Ascending aorta (tissue), 2 donors: ENCODE measurements at regions not wholly inside any gene's neighbourhood (a gene's known extent, or its start where the extent isn't known, plus 50 kb on each side); places are given as distances from the start of the nearest gene placed in this dataset.

Source experiments
- DNase-seq, 2 donors: peaks; one replicate each; pipeline ENCODE4 v3.0.0-alpha.2; 2019; ENCODE audit warnings: low spot score in 2 of 2
- H3K27ac ChIP-seq, 2 donors: fragments of 200-600 bp; sonication (generic); one replicate each; pipeline ENCODE4 v1.5.1; 2016 to 2017; ENCODE audit warnings: mild to moderate bottlenecking in 1 of 2
- H3K27me3 ChIP-seq: fragments of 200-600 bp; sonication (generic); one replicate; pipeline ENCODE4 v1.5.1; 2017
- H3K36me3 ChIP-seq, 2 donors: fragments of 200-600 bp; sonication (generic); one replicate each; pipeline ENCODE4 v1.5.1; 2016
- H3K4me1 ChIP-seq, 2 donors: fragments of 200-600 bp; sonication (generic); one replicate each; pipeline ENCODE4 v1.5.1; 2016 to 2017; ENCODE audit warnings: mild to moderate bottlenecking in 1 of 2
- H3K4me3 ChIP-seq, 2 donors: fragments of 200-600 bp; sonication (generic); one replicate each; pipeline ENCODE4 v1.5.1; 2016 to 2017; ENCODE audit warnings: mild to moderate bottlenecking in 1 of 2
- H3K9me3 ChIP-seq, 2 donors: fragments of 200-600 bp; sonication (generic); one replicate each; pipeline ENCODE4 v1.5.1; 2016
- CTCF ChIP-seq, 3 experiments: fragments of 200-600 bp in 2 of 3; fragments of 450-650 bp in 1 of 3; sonication (generic) in 2 of 3; IDR thresholded peaks; one replicate each; pipeline ENCODE4 v1.5.1; 2016 to 2019; ENCODE audit warnings: antibody characterized with exemption in 3 of 3, mild to moderate bottlenecking in 1 of 3, moderate library complexity in 1 of 3
- intact Hi-C: fragments of 100-400 bp; cut with DNase I; formaldehyde crosslinking; loops from one replicate; pipeline ENCODE4 v1.15.1; 2023

GRCh38 chr12:39157696-39158342, 252.4 kb upstream of the CPNE8 start:
- H3K9me3 ChIP-seq, result no peaks in the 10 kb centered on the region
- no peak overlapping the region for H3K27ac ChIP-seq
- H3K27me3 ChIP-seq, result no peaks in the 10 kb centered on the region
- H3K36me3 ChIP-seq, result no peaks in the 10 kb centered on the region
- H3K4me1 ChIP-seq, result no peaks in the 10 kb centered on the region
- no peak for TF ChIP-seq CTCF (IDR thresholded peaks at IDR 0.05)
- H3K4me3 ChIP-seq, result no peak overlapping the region
- intact Hi-C loops, result no loop called here
- DNase-seq, result no peak

GRCh38 chr12:39145175-39145999, 240.0 kb upstream of the CPNE8 start:
- H3K4me1 ChIP-seq, result peaks cover 0 to 7% of the 10 kb centered on the region in 2 donors
- DNase-seq, result no peak
- peak overlapping the region; percentile 50 to 62 for H3K4me3 ChIP-seq
- peaks cover 0 to 6% of the 10 kb centered on the region in 2 donors for H3K9me3 ChIP-seq
- H3K27me3 ChIP-seq, result no peaks in the 10 kb centered on the region
- intact Hi-C loops, result loop anchor here (2.0 kb wide), 1 partner anchor 127 kb away; no protein-coding TSS in a partner anchor
- peak; percentile 13 to 56 (median 49) for TF ChIP-seq CTCF (IDR thresholded peaks at IDR 0.05)
- no peaks in the 10 kb centered on the region for H3K36me3 ChIP-seq
- H3K27ac ChIP-seq, result no peak overlapping the region

DNA sequence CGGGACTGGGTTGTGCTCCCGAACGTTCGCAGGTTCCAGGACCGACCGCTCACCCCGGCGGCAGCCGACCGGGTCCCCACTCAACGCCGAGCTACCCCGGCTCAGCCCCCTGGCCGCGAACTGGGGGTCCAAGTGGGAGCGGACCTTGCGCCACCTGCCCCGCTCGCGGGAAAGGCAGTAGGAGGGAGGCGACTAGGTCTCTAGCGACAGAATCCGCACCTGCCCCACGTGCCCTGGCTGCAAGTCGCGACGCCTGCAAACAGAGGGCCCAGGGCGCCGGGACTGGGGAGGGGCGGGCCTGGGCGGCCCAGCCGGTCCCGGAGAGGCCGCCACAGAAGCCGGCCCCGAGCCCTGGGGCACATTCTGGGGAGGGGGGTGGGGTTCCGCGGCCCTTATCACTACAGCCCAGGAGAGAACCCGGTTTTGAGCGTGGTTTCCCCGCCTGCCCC, 239.2 kb upstream of the CPNE8 start:
- Histone ChIP-seq H3K4me3 (peak overlapping the region; percentile 50 to 62), H3K9me3 (peaks cover 0 to under 1% of the 10 kb centered on the region in 2 donors), H3K4me1 (peaks cover 0 to 7% of the 10 kb centered on the region in 2 donors), H3K27ac (no peak overlapping the region), H3K36me3 (no peaks in the 10 kb centered on the region), H3K27me3 (no peaks in the 10 kb centered on the region)
- no peak for DNase-seq
- no peak for TF ChIP-seq CTCF (IDR thresholded peaks at IDR 0.05)
- intact Hi-C loops, result loop anchor here (2.0 kb wide), 1 partner anchor 128 kb away; no protein-coding TSS in a partner anchor

DNA sequence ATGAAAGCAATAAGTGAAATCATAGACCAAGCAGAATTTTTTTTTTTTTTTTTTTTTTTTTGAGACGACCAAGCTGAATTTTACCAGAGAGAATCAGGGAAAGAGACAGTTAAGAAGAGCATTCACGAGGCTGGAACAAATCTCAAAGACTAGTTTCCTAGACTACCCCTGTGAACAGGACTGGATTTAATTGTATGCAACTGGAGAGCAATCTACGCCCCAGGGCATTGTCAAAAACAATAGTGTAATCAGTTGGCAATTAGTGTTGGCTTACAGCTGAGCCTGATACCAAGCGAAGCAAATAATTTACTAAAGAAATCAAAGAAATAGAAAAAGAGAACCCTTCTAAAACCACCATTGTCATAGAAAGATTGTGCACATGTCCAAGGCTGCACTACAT, 232.9 kb upstream of the CPNE8 start:
- H3K4me1 ChIP-seq, result no peaks in the 10 kb centered on the region
- no peaks in the 10 kb centered on the region for H3K36me3 ChIP-seq
- TF ChIP-seq CTCF (IDR thresholded peaks at IDR 0.05), result no peak
- no peak overlapping the region for H3K4me3 ChIP-seq
- no peak for DNase-seq
- intact Hi-C loops, result no loop called here
- no peak overlapping the region for H3K27ac ChIP-seq
- H3K9me3 ChIP-seq, result no peaks in the 10 kb centered on the region
- H3K27me3 ChIP-seq, result no peaks in the 10 kb centered on the region

- intact Hi-C loops, result no loop called here
- H3K9me3 ChIP-seq, result no peaks in the 10 kb centered on the region
- no peaks in the 10 kb centered on the region for H3K4me1 ChIP-seq
- no peak overlapping the region for H3K27ac ChIP-seq
- H3K4me3 ChIP-seq, result no peak overlapping the region
- no peaks in the 10 kb centered on the region for H3K27me3 ChIP-seq
- no peak for DNase-seq
- TF ChIP-seq CTCF (IDR thresholded peaks at IDR 0.05), result no peak
- no peaks in the 10 kb centered on the region for H3K36me3 ChIP-seq
These were observed 222.0 kb upstream of the CPNE8 start for GRCh38 chr12:39127401-39127800.
